ENCODE measurements at regions not wholly inside any gene's neighbourhood (a gene's known extent, or its start where the extent isn't known, plus 50 kb on each side); places are given as distances from the start of the nearest gene placed in this dataset.
"Not testable (repeated sequence)": the region's sequence is repeated elsewhere in the genome, so short reads cannot be mapped to it uniquely, and the experiment has no call there.

DNA sequence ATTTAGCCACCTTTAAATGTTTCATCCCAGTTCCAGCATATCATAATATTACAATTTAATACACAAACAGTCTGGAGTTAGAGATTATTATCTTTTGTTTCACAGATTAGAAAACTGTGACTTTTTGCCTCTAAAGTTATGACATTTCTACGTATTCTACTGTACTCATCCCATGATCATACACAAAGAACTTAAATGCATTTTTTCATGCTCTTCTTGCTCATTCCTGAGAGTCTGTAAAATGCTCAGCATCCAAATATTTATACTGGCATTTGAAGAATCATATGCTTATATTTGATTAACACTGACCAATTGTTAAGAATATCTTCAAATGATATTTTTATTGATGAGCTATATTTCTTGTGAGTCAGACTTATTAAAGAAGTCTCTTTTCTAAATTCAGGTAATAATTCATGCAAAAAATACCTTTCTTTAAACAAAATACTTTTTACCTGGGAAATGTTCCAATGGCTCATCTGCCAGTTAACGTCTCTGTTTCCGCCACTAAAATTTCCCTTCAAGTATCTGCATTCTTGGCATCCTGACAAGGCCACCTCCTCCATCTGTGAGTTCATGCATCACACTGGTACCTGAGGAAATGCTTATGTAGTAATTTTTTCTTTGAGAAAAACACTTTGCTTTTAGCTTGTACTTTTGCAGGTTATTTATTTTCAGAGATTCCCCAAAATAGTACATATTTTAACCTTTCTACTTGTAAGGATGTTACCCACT is 139.6 kb upstream of the RASA1 start:
- no peak for DNase-seq (ENCODE audit: low read depth)
- H3K4me3 ChIP-seq (ENCODE audit: low read depth, low read length): no peak overlapping the region
- in situ Hi-C loops (cut with HindIII; ENCODE audit: low sequenced_read_pairs): no loop called here
- TF ChIP-seq, protein P1, sequence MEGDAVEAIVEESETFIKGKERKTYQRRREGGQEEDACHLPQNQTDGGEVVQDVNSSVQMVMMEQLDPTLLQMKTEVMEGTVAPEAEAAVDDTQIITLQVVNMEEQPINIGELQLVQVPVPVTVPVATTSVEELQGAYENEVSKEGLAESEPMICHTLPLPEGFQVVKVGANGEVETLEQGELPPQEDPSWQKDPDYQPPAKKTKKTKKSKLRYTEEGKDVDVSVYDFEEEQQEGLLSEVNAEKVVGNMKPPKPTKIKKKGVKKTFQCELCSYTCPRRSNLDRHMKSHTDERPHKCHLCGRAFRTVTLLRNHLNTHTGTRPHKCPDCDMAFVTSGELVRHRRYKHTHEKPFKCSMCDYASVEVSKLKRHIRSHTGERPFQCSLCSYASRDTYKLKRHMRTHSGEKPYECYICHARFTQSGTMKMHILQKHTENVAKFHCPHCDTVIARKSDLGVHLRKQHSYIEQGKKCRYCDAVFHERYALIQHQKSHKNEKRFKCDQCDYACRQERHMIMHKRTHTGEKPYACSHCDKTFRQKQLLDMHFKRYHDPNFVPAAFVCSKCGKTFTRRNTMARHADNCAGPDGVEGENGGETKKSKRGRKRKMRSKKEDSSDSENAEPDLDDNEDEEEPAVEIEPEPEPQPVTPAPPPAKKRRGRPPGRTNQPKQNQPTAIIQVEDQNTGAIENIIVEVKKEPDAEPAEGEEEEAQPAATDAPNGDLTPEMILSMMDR (IDR thresholded peaks at IDR 0.05; ENCODE audit: low read depth, low read length, missing control alignments): no peak

DNA sequence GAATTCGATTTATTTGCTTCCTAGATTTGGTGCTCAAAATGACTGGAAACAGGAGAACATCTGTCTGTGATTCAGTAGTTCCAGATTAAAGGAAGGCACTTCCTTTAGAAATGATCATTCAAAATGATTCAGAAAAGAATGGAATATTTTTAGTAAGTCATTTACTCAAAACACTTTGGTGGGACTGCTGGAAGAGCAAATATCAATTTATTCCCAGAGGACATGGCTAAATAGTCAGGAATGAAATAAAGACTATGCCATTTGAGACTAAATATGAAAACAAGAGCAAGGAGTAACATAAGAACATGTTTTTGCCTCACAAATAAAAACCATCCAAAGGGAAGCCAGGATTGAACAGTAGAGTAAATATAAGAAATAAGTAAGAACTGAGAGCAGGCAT is 138.6 kb upstream of the RASA1 start:
- no peak for DNase-seq (ENCODE audit: low read depth)
- no peak overlapping the region for H3K4me3 ChIP-seq (ENCODE audit: low read depth, low read length)
- TF ChIP-seq, protein P1 (IDR thresholded peaks at IDR 0.05; ENCODE audit: low read depth, low read length, missing control alignments): no peak
- in situ Hi-C loops (cut with HindIII; ENCODE audit: low sequenced_read_pairs): no loop called here

DNA sequence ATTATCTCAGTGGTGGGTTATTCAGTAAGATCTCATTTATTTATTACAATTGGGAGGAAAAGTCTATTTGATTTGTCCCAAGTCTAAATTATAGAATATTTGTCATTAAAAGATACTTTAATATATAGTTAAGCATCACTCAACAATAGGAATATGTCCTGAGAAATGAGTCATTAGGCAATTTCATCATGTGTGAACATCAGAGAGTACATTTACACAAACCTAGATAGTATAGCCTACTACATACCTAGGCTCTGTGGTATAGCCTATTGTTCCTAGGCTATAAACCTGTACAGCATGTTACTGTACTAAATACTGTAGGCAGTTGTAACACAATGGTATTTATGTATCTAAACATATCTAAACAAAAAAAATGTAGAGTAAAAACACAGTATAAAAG is 135.0 kb upstream of the RASA1 start:
- TF ChIP-seq, protein P1 (IDR thresholded peaks at IDR 0.05; ENCODE audit: low read depth, low read length, missing control alignments): no peak
- DNase-seq (ENCODE audit: low read depth): no peak
- in situ Hi-C loops (cut with HindIII; ENCODE audit: low sequenced_read_pairs): no loop called here
- H3K4me3 ChIP-seq (ENCODE audit: low read depth, low read length): no peak overlapping the region

GRCh38 chr5:87134513-87134912 is 133.2 kb upstream of the RASA1 start:
- in situ Hi-C loops (cut with HindIII; ENCODE audit: low sequenced_read_pairs); DNase-seq (ENCODE audit: low read depth); H3K4me3 ChIP-seq (ENCODE audit: low read depth, low read length): not testable (repeated sequence)

DNA sequence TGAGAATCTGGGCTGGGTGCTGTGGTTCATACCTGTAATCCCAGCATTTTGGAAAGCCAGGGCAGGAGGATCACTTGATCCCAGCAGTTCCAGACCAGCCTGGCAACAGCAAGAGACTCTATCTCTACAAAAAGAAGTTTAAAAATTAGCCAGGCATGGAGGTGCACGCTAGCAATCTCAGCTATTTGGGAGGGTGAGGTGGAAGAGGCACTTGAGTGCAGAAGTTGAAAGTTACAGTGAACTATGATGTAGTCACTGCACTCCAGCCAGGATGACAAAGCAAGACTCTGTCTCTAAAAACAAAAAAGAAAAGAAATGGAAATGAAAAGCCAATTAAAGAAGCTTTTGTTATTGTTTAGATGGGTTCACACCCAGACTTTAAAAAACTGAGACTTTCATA is 131.6 kb upstream of the RASA1 start:
- in situ Hi-C loops (cut with HindIII; ENCODE audit: low sequenced_read_pairs): loop anchor here (5.0 kb wide), 1 partner anchor 74 kb away; no protein-coding TSS in a partner anchor
- TF ChIP-seq, protein P1 (IDR thresholded peaks at IDR 0.05; ENCODE audit: low read depth, low read length, missing control alignments): no peak
- H3K4me3 ChIP-seq (ENCODE audit: low read depth, low read length): no peak overlapping the region
- DNase-seq (ENCODE audit: low read depth): no peak

- in situ Hi-C loops (cut with HindIII; ENCODE audit: low sequenced_read_pairs): loop anchor here (5.0 kb wide), 1 partner anchor 74 kb away; no protein-coding TSS in a partner anchor
- TF ChIP-seq, protein P1 (IDR thresholded peaks at IDR 0.05; ENCODE audit: low read depth, low read length, missing control alignments): no peak
- H3K4me3 ChIP-seq (ENCODE audit: low read depth, low read length): no peak overlapping the region
- no peak for DNase-seq (ENCODE audit: low read depth)
Measured at GRCh38 chr5:87136733-87137132, 130.9 kb upstream of the RASA1 start.

DNA sequence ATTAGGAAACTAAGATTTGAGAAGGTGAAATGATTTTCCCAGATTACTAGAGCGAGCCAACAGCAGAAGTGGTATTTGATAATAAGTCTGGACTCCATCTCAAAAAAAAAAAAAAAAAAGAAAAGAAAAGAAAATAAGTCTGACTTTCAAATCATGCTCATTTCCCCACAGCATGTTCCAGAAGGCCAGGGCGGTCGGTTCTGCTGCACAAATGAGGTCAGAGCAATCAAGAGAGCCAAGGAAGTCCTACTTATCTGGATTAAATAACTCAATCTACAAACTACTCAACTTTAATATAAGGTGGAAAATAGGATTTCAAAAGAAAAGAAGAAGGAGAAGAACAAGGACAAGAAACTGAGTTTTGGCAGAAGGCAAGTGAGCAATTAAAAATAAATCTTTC is 130.4 kb upstream of the RASA1 start:
- TF ChIP-seq, protein P1 (IDR thresholded peaks at IDR 0.05; ENCODE audit: low read depth, low read length, missing control alignments): no peak
- no peak for DNase-seq (ENCODE audit: low read depth)
- H3K4me3 ChIP-seq (ENCODE audit: low read depth, low read length): no peak overlapping the region
- in situ Hi-C loops (cut with HindIII; ENCODE audit: low sequenced_read_pairs): loop anchor here (5.0 kb wide), 1 partner anchor 75 kb away; no protein-coding TSS in a partner anchor

All from astrocyte of the cerebellum (primary cell).